GM12892 (cell line): ENCODE measurements at regions not wholly inside any gene's neighbourhood (a gene's known extent, or its start where the extent isn't known, plus 50 kb on each side); places are given as distances from the start of the nearest gene placed in this dataset.

Experiments used
- POLR2A ChIP-seq: IDR thresholded peaks from 2 replicates; pipeline ENCODE4 v1.6.1; 2011; ENCODE audit warnings: low read depth, low read length, control low read depth
- POLR2AphosphoS5 ChIP-seq: IDR thresholded peaks from 2 replicates; pipeline ENCODE4 v1.6.1; 2011; ENCODE audit warnings: low read depth, low read length, control low read depth

- no peak for TF ChIP-seq POLR2AphosphoS5
- TF ChIP-seq POLR2A: no peak
These were observed 425.5 kb upstream of the DAB2 start for GRCh38 chr5:39850291-39850690.
